HG03469 (cell line): ENCODE measurements at regions not wholly inside any gene's neighbourhood (a gene's known extent, or its start where the extent isn't known, plus 50 kb on each side); places are given as distances from the start of the nearest gene placed in this dataset.
"Not testable (repeated sequence)": the region's sequence is repeated elsewhere in the genome, so short reads cannot be mapped to it uniquely, and the experiment has no call there.

Source experiments
- ATAC-seq: cut with Tn5 transposase; IDR thresholded peaks from one replicate; pipeline ENCODE4 v1.9.1; 2021; ENCODE audit warnings: mild to moderate bottlenecking, moderate library complexity, moderate number of reproducible peaks; ENCODE audit not compliant: unreplicated experiment

DNA sequence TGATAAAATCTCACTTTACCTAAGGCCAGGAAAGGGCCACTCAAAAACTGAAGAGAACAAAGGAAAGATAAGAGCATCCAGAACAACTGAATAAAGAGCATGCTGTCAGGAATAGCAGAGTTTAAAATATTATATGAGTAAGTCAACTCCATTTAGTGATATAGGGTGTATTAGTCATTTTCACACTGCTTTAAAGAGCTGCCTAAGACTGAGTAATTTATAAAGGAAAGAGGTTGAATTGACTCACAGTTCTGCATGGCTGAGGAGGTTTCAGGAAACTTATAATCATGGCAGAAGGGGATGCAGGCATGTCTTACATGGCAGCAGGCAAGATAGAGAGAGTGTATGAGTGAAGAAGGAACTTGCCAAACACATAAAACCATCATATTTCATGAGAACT is 778.0 kb upstream of the NECTIN3 start:
- ATAC-seq, result no peak

GRCh38 chr3:110296885-110297284 is 774.7 kb upstream of the NECTIN3 start:
- no peak for ATAC-seq

- ATAC-seq, result no peak
Measured at GRCh38 chr3:110301781-110302180, 769.8 kb upstream of the NECTIN3 start.

DNA sequence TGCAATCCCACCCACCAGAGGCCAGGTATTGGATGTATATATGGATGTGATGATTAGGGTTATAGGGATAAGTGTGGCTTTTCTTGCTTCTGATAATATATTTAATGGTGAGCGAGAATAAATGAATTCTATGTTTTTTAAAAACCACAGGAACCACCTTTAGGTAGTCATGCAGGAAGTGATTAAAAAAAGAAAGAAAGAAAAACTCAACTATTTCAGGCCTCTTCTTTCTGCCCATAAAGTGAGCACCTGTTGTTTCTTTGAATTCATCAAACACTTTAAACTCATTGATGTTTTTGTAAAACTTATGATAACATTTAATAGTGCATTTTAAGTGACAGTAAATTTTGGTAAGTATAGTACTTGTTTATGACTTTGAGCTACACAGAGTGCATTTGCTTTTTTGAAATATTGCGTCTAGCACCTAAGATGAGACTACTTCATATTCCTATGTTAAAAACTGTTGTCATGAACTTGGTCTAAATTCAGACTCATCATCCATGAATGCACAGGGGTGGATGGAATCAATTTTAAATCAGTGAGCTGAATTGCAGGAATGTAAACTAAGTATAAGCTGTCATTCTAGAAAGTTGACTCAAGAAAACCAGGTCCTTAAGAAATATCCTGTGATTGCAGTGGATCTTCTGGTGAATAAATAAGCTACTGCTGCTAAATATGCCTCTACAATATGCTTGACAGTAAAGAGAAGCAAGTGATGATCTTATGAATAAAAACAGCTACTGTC is 764.4 kb upstream of the NECTIN3 start:
- no peak for ATAC-seq

- no peak for ATAC-seq
Measured at GRCh38 chr3:110311541-110311940, 760.1 kb upstream of the NECTIN3 start.

DNA sequence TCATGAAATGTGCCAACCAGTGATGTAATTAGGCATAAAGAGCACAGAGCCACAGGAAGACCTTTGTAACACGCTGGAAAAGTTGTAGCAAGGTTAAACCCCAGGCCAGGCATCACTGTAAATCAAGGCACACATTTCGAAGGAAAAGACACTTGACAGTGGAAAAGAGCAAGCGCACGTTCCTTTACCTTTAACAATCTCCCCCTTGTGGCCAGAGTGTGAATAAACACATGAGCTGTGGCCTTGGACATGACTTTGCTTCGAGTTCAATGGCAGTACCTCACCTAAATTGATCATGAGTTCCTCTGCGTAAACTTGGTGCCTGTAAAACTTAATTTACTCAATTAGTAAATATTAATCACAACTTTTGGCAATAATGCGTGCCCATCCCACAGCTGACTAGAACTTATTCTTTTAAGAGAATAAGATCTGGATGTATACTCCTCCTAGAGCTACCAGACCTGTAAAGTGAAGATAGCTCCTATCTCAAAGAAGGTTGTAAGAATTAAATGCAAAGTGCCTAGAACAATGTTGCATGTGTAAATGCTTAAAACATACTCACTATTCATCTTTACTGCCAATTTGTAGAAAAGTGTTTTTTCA is 757.0 kb upstream of the NECTIN3 start:
- ATAC-seq, result peak; percentile 93

- no peak for ATAC-seq
Measured at GRCh38 chr3:110318108-110318507, 753.5 kb upstream of the NECTIN3 start.

- ATAC-seq, result no peak
Measured at GRCh38 chr3:110323349-110323748, 748.3 kb upstream of the NECTIN3 start.

- ATAC-seq, result no peak
Measured at GRCh38 chr3:110324171-110324705, 747.4 kb upstream of the NECTIN3 start.

- ATAC-seq, result no peak
Measured at GRCh38 chr3:110327870-110328269, 743.7 kb upstream of the NECTIN3 start.

- not testable (repeated sequence) for ATAC-seq
Measured at GRCh38 chr3:110331562-110331961, 740.1 kb upstream of the NECTIN3 start.

GRCh38 chr3:110332629-110333028 is 739.0 kb upstream of the NECTIN3 start:
- no peak for ATAC-seq

DNA sequence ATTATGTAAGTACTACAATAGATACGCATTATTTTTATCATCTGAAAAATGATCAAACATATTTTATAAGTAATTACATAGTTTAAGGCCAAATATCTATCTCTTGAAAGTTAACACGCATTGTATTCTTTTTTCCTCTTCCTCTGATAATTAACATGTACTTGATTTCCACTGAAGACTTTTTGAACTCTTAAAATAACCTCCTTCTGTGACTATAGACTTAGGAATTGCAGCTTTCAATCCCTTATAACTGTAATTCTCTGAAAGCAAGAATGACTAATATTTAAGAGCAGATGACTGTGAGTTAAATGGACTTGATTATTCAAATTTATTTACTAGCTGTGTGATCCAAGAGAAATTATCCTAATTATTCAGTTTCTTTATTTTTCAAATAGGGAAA is 730.6 kb upstream of the NECTIN3 start:
- no peak for ATAC-seq

- no peak for ATAC-seq
Measured at GRCh38 chr3:110343376-110343775, 728.2 kb upstream of the NECTIN3 start.

GRCh38 chr3:110343945-110344344 is 727.7 kb upstream of the NECTIN3 start:
- ATAC-seq, result peak; percentile 61

DNA sequence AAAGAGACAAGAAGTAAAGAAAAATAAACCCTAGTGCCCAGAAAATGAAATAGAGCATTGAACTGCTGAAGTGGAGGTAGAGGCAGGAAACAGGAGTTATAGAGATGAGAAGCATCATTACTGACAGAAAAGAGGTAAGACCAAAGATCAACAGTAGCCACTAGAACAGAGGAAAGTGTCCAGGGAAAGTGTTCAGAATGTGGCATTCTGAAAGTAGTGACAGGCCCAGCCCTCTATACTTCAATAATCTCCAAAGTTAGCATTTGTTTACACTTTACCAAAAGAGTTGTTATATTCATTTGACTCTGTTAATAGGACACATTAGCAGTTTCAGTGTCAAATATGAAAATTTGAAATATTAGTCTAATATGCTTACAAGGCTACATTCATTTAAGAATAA is 727.1 kb upstream of the NECTIN3 start:
- no peak for ATAC-seq

- peak; percentile 40 for ATAC-seq
Measured at GRCh38 chr3:110344897-110345767, 726.5 kb upstream of the NECTIN3 start.

GRCh38 chr3:110349295-110349694 is 722.3 kb upstream of the NECTIN3 start:
- no peak for ATAC-seq

- no peak for ATAC-seq
Measured at GRCh38 chr3:110352841-110353604, 718.6 kb upstream of the NECTIN3 start.

GRCh38 chr3:110362751-110363150 is 708.9 kb upstream of the NECTIN3 start:
- no peak for ATAC-seq

DNA sequence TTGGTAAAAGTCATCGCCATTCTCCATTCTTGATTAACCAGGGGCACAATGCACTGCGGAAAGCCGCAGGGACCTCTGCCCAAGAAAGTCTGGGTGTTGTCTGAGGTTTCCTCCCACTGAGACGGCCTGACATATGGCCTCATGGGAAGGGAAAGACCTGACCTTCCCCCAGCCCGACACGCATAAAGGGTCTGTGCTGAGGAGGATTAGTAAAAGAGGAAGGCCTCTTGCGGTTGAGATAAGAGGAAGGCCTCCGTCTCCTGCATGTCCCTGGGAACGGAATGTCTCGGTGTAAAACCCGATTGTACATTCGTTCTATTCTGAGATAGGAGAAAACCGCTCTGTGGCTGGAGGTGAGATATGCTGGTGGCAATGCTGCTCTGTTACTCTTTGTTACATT is 704.3 kb upstream of the NECTIN3 start:
- ATAC-seq, result not testable (repeated sequence)
